Right ventricle myocardium superior (tissue), 1 donor: ENCODE measurements at regions not wholly inside any gene's neighbourhood (a gene's known extent, or its start where the extent isn't known, plus 50 kb on each side); places are given as distances from the start of the nearest gene placed in this dataset.
"Not testable (repeated sequence)": the region's sequence is repeated elsewhere in the genome, so short reads cannot be mapped to it uniquely, and the experiment has no call there.

Experiments used
- ATAC-seq: fragments of 200-7000 bp; cut with Tn5 transposase; one replicate; pipeline ENCODE4 v1.9.1; 2020; ENCODE audit warnings: mild to moderate bottlenecking; ENCODE audit not compliant: poor library complexity
- DNase-seq: peaks from one replicate; pipeline ENCODE4 v3.0.0-alpha.2; 2020
- intact Hi-C: fragments of 100-400 bp; cut with DNase I; formaldehyde crosslinking; loops from one replicate; pipeline ENCODE4 v1.11.2; 2022
- donor health status: DM: no; HTN: yes; CAD: no; lungs with severe emphysema.

DNA sequence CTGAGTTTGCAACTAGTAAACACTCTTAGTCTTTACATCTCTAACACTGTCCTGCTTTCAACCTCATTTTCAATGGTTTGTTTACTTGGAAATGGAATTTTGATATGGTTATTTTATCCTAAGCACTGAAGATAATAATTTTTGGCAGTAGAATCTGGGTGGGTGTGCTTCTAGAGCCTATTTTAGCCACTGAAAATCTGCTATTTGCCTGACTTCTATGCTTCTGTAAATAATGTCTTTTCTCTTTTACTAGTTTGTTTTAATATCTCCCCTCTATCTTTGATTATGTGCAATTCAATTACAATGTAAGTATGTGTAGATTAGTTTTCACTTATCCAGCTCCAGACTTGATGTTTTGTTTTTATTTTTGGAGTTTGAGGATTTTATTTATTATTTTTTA lies 197.5 kb downstream of the TUSC1 start:
- DNase-seq: no peak
- intact Hi-C loops: no loop called here
- ATAC-seq: no peak

DNA sequence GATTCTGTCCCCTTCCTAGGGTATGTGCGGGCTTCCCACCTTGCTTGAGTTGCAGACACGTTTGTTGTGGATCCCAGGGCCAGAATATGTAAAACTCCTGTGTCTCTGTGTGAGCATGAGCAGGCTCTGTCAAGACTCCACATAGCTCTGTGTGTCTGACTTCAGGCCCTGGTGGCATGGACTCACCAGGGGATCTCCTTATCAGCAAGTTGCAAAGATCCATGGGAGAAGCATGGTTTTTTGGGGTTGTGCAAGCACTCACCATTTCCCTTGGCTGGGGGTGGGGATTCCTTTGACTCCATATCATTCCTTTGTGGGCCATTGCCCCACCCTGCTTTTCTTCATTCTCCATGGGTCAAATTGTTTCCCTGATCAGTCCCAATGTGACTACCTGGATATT lies 205.6 kb downstream of the TUSC1 start:
- ATAC-seq (no peak), DNase-seq (no peak)
- intact Hi-C loops: no loop called here

DNA sequence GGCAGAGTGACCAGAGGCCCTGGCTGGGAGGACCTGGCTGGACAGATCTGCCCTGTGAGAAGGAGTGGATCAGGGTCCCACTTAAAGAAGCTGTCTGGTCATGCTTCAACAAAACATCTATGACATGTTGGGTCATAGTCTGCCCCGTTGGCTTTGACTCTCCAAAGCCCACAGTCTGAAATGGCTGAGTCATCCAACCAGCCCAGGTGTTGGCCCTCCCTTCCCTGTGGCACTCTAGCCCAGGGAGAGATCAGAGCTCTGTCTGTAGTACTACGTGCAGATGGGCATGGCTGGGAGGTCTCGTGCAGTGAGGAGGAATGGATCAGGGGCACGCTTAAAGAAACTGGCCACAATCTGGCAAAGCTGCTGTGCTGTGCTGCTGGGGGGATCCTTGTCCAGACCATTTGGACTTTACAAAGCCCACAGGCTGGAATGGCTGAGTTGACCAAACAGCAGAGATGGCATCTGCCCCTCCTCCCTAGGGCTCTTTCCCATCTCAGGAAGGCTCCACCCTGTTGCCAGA lies 206.1 kb downstream of the TUSC1 start:
- intact Hi-C loops: no loop called here
- no peak for ATAC-seq

DNA sequence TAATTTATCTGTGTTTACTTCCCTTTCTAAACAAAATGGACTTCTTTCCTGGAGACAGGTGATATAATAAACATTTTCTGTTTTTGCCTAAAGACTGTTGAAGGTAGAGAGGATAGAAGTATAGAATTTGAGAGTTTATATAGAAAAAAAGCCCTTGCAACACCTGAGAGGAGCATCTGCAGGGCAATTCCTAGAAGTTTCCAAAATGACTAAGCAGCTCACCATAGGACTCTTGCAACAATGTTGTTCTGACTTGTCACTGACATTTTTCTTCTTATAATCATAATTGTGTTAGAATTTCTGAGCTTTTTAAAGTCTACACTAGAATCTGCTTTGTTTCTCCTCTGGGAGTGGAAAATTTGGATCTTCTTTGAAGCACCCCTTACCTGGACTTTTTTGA lies 216.8 kb downstream of the TUSC1 start:
- DNase-seq (no peak), ATAC-seq (no peak)
- intact Hi-C loops: no loop called here

More for the DNA sequence above, 206.1 kb downstream of the TUSC1 start:
- DNase-seq: no peak

DNA sequence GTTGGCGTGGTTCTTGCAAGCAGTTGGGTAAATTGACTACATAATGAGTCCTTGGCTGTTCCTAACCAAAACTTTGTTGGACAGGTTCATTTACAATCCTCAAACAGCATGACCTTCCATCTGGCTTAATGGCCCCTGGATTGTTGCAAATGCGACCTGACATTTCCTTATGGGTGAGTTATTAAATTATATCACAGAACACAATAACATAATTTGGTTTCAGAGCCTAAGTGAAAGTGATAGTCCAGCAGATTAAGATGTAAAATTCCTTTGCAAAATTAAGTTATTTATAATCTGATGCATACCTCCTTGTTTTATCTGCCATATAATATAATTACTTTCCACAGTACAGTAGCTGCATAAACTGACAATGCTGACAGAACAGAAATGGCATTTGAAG lies 224.4 kb downstream of the TUSC1 start:
- DNase-seq: no peak
- ATAC-seq: no peak
- intact Hi-C loops: no loop called here

DNA sequence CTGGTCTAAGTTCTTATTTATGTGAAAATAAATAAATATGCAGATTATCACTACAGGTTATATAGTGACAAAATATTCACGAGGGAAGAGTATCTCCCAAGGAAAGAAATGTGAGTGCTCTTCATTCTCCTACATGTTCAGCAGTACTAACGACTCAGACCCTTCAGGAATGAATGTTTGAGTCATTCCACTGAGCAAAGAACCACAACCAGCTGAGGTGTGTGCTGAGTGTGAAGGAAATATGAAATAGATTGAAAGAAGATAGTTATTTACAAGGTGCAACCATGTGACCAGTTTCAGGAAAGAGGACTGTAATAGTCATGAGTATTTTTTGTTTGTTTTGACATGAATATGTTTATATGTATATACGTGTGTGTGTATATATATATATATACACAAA lies 228.7 kb downstream of the TUSC1 start:
- no peak for ATAC-seq
- DNase-seq: no peak
- intact Hi-C loops: no loop called here

DNA sequence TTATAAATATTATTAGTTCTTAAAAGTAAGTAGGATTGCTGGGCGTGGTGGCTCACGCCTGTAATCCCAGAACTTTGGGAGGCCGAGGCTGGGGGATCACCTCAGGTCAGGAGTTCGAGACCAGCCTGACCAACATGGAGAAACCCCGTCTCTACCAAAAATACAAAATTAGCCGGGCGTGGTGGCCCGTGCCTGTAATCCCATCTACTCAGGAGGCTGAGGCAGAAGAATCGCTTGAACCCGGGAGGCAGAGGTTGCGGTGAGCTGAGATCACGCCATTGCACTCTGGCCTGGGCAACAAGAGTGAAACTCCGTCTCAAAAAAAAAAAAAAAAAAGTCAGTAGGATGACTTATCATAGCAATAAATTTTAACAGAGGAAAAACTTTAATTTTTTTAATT lies 232.5 kb downstream of the TUSC1 start:
- DNase-seq, intact Hi-C loops, ATAC-seq: not testable (repeated sequence)

DNA sequence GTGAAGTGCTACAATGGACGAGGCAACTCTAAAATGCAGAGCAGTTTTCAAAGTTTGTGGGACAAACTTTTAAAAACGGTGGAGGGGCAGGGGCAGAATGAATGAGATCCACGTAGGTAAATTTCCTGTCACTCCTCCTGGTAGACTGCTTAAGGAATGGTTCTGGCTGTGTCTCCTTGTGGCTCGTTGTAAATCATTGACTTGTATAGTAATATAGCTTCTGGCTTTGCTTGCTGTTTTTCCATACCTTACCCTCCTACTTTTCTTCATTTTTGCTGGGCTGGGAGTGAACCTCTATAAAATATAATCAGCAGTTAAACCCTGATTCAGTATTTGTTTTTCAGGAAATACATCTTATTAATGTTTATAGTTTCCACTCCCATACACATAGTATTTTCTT lies 235.7 kb downstream of the TUSC1 start:
- ATAC-seq (no peak), DNase-seq (no peak)
- intact Hi-C loops: no loop called here

DNA sequence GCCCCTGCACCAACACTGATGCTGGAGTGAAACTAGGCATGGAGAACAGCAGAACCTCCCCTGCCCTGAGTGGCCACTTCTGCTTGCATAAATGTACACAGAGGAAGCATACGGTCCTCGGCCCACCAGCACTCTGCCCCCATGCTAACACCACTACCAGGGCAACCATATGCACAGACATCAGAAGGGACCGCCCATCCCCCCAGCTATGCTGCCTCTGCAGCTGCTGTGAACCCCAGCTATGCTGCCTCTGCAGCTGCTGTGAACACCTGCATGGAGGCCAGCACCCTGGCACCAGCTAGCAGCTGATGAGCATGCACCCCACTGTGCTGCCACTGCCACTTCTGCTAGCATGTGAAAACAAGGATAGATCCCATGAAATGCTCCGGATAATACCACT lies 250.3 kb downstream of the TUSC1 start:
- intact Hi-C loops: no loop called here
- no peak for DNase-seq
- no peak for ATAC-seq

DNA sequence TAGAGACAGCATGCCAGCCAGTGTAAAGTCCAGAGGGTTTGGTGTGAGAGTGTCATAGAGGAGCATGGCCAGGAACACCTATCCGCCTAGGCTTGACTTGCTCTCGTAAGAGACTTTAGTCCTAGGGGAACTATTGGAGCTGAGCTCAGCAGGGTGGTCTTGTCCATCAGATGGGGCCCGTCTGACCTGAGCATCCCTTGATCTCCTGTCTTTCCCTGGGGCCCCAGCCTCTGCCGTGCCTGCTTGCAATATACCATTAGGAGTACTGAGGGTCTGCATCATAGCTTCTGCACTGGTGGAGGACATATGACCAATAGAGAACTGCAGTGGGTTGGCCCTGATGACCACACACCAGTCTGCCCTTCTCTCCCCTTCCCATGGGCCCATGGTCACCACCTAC lies 251.0 kb downstream of the TUSC1 start:
- ATAC-seq: no peak
- no peak for DNase-seq
- intact Hi-C loops: no loop called here

DNA sequence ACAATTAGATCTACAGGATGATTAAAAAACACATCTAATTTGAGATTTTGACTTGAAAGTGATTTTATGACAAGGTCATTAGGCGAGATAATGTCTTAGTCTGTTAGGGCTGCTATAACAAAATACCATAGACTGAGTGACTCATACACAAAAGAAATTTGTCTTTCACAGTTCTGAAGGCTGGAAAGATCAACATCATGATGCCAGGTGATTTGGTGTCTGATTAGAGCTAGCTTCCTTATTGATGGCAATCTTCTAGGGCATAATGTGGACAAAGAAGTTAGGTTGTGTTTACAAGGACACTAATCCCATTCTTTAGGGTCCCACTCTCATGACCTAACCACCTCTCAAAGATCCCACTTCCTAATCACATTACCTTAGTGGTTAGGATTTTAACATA lies 256.7 kb downstream of the TUSC1 start:
- DNase-seq (no peak), ATAC-seq (no peak)
- intact Hi-C loops: no loop called here

DNA sequence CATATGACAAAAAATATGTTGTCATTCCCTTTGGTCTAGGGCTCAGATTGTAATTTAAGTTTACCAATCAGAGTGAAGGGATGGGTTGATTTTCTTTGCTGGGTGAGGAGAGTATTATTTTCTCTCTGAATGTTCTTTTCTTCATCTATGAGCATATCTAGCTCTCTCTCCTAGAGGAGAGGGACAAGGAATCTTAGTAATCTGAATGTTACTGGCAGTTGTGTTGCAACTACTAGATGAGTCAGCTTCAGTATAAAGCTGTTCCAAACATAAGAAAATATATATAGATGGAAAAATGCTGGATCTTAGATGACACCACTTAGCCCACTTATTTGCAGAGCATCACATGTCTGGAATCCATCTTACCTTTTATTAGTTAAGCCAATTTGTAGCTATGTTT lies 259.3 kb downstream of the TUSC1 start:
- DNase-seq (no peak), ATAC-seq (no peak)
- intact Hi-C loops: no loop called here

DNA sequence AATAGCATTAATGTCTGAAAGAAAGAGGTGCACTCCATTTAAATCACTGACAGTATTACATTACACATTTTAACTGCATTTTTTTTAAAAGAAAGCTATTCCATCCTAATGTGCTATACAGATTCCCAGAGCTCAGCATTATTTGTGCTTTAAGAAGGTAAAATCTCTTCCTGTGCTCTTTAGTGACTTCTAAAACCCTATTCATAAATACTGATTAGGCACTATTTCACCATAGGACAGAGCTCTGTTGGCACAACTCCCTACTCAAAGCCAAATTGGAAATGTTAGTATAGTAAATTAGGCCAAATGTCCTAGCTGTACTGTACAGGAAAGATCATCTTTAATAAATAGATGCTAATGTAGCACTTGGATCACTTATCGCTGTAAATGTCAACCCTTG lies 262.5 kb downstream of the TUSC1 start:
- intact Hi-C loops: no loop called here
- DNase-seq: no peak
- ATAC-seq: no peak

DNA sequence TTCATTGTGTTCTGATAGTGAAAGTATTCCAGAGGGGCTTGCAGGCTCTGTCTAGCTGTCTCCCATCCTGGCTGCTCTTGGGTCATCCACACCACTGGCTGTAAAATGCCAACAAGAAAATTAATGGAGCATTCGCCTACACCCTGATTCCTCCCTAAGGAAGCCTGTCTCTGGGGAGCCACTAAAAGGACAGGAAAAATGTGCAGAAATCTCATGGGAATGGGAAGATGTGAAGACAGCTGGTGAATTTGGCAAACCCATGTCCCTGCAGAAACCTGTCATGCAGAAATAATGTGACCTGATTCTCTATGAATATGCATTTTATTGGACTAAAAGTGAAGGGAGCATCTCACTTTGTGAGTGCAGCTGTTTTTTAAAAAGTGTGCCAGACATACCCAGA lies 265.6 kb downstream of the TUSC1 start:
- DNase-seq: no peak
- ATAC-seq: no peak
- intact Hi-C loops: no loop called here

DNA sequence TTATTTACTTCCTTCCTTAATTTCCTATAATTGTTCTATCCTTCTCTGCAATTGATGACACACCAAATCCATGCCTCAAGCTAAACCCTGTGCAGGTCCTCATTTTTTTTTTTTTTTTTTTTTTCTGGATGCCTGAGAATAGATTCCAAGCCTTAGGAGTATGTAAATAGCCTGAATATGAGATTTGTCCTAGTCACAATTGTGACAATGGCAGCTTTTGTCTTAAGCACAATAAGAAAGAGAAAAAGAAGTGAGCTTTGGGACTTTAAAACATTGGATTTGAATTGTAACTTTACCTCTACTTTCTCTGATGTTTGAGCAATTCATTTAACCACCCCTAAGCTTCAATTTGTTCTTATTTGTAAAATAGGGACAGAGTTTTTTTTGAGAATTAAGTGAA lies 280.5 kb downstream of the TUSC1 start:
- ATAC-seq (no peak), DNase-seq (no peak)
- intact Hi-C loops: no loop called here

DNA sequence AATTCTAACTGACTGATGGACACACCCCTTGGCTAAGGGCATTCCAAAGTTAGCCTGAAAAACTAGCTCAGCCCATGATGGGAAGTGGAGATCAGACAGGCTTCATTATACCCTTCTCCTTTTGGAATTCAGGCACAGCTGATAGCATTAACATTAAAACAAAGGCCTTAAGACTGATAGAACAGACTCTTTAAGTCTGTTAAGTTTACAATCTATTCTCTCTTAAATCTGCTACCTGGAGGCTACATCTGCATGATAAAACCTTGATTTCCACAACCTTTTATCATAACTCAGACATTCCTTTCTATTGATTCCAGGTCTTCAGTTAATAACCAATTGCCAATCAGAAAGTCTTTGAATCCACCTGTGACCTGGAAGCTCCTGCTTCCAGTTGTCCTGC lies 281.4 kb downstream of the TUSC1 start:
- DNase-seq (no peak), ATAC-seq (no peak)
- intact Hi-C loops: no loop called here

DNA sequence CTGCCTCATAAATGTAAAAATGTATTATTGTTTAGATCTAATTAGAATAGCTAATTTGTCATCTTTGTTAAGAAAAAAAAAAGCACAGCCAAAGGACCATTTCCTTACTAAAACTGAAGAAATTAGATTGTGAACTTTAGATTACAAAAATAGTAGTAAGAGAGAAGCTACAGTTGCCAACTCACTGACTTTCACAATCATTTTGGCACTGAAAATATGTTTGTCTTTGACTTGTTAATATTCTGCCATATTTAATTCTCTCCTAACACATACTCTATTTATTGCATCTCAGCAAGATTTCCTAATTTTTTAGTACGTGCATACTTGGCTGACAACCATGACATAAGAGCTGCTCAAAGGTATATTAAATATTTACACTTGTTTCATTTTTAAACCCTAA lies 297.1 kb downstream of the TUSC1 start:
- ATAC-seq (no peak), DNase-seq (no peak)
- intact Hi-C loops: no loop called here

DNA sequence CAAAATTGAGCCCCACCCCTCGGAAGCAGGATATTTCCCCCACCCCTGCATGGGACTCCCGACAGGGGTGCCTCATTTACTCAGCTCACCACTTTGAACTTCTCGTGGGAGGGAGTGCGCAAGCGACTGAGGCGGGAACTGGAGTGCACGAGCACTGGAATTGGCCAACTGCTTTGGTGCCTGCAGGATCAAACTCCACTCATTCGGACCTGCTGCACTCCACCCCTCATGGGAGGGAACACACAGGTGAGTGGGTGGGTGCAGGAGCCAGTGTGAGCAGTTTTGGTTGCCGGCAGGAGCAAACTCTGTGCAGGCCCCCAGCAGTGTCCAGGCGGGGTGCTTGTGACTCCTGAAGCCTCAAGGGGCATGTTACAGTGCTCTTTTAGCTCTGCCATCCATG lies 301.2 kb downstream of the TUSC1 start:
- intact Hi-C loops: no loop called here
- DNase-seq (no peak), ATAC-seq (no peak)

DNA sequence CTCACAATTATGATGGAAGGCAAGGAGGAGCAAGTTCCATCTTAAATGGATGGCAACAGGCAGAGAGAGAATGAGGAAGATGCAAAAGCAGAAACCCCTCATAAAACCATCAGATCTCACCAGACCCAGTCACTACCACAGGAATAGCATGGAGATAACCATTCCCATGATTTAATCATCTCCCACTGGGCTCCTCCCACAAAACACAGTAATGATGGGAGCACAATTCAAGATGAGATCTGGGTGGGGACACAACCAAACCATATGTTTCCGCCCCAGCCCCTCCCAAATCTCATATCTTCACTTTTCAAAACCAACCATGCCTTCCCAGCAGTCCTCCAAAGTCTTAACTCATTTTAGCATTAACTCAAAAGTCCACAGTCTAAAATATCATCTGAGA lies 304.0 kb downstream of the TUSC1 start:
- intact Hi-C loops: no loop called here
- no peak for ATAC-seq
- DNase-seq: no peak

DNA sequence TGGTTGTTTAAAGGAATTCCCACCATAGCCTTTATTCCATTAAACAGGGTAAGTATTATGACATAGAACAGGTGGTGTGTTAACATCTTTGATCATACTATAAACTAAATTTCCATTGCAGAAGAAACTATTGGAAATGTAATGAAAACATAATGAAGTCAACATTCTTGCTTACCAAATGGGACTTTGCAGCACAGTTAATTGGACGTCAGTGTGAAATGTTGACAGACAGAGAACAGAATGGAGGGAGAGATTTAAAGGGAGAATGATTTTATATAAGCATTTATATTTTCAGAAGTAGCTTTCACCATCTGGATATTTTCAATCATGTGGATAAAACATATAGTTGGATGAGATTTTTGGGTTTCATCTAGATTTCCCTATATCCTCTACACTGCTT lies 311.3 kb downstream of the TUSC1 start:
- intact Hi-C loops: no loop called here
- no peak for ATAC-seq
- DNase-seq: no peak

DNA sequence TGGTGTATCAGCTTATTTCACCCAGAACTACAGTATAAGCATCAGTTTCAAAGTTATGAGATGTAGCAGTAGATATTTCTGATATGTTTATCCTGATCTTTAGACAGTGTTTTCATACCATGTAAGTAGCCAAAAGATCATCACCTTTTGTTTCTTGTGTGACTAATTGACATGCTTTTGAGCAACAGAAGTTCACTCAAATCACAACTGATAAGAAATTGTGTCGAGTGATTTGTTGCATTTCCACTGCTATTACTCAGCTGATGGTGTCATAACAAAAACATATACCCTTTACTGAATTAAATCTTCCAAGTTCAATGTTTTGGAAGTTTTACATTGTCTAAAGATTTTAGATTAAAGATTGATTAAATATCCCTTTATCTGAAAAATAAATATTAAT lies 324.5 kb downstream of the TUSC1 start:
- intact Hi-C loops: no loop called here

DNA sequence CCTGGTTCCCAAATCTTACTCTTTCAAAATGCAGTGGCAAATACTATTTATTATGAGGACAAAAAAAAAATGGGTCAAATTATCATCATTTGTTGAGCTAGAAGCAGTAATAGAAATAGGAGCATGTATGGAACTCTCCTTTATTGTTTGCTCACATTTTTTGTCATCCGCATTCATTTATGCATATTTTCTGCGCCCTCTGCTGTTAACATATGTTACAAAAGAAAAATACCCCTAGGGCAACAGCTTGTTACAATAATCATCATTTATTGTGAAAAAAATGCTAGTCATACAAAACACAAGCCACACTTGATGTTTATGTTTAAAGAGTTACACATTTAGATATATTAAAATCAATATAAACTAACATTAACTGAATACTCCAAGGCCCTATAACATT lies 328.2 kb downstream of the TUSC1 start:
- DNase-seq (no peak), ATAC-seq (no peak)
- intact Hi-C loops: no loop called here

More for the DNA sequence above, 324.5 kb downstream of the TUSC1 start:
- ATAC-seq (no peak), DNase-seq (no peak)
